ENCODE measurements at regions not wholly inside any gene's neighbourhood (a gene's known extent, or its start where the extent isn't known, plus 50 kb on each side); places are given as distances from the start of the nearest gene placed in this dataset.

GRCh38 chr12:105955976-105956375 is 182.8 kb downstream of the NUAK1 start:
- WGBS (ENCODE audit: insufficient coverage) = no CpG with 5 or more reads among the region's 2 CpGs
- H3K4me1 Mint-ChIP-seq = no peaks in the 10 kb centered on the region
- H3K9me3 Mint-ChIP-seq = peaks cover 0 to 13% (median 2%) of the 10 kb centered on the region in 7 donors
- H4K20me1 ChIP-seq (ENCODE audit: insufficient read depth, low read length) = no peaks in the 10 kb centered on the region
- no peak overlapping the region for H3K4me2 ChIP-seq (replicated peaks; ENCODE audit: extremely low read depth, low read length, poor library complexity, severe bottlenecking)
- no peak overlapping the region for H3K4me3 Mint-ChIP-seq
- no peaks in the 10 kb centered on the region for H3K36me3 ChIP-seq (replicated peaks in 1 of 2; ENCODE audit: control insufficient read depth in 1 of 2, insufficient read depth in 2 of 2, low read length in 2 of 2)
- no peaks in the 10 kb centered on the region for H3K9me3 ChIP-seq (replicated peaks in 1 of 2; ENCODE audit: control insufficient read depth in 1 of 2, insufficient read depth in 1 of 2, low read length in 2 of 2)
- H3K4me3 ChIP-seq (replicated peaks in 1 of 3; ENCODE audit: low read depth in 2 of 3, low read length in 3 of 3) = no peak overlapping the region
- H3K27me3 ChIP-seq (ENCODE audit: control insufficient read depth in 2 of 2, insufficient read depth in 2 of 2, low read length in 2 of 2) = no peaks in the 10 kb centered on the region
- no peak overlapping the region for H3K9ac ChIP-seq (ENCODE audit: insufficient read depth, low read length, poor library complexity, severe bottlenecking)
- H3K27ac ChIP-seq (ENCODE audit: low read depth in 1 of 2, low read length in 2 of 2) = no peak overlapping the region
- DNase-seq = no peak
- H2AFZ ChIP-seq (ENCODE audit: insufficient read depth, low read depth, low read length, poor library complexity, severe bottlenecking) = no peak overlapping the region
- no peaks in the 10 kb centered on the region for H3K79me2 ChIP-seq (ENCODE audit: insufficient read depth, low read length)
- peaks cover 0 to 4% (median 0%) of the 10 kb centered on the region in 3 donors for H3K27me3 Mint-ChIP-seq (ENCODE audit: low read depth in 3 of 3)
- H3K4me1 ChIP-seq (ENCODE audit: control insufficient read depth in 1 of 2, insufficient read depth in 2 of 2, low read length in 2 of 2) = no peaks in the 10 kb centered on the region
- H3K36me3 Mint-ChIP-seq = no peaks in the 10 kb centered on the region
- TF ChIP-seq CTCF (IDR thresholded peaks at IDR 0.05) = no peak
- intact Hi-C loops (cut with micrococcal nuclease) = no loop called here
- H3K27ac Mint-ChIP-seq = no peak overlapping the region

GRCh38 chr12:105956662-105957457 is 181.9 kb downstream of the NUAK1 start:
- H4K20me1 ChIP-seq (ENCODE audit: insufficient read depth, low read length) = no peaks in the 10 kb centered on the region
- no peak overlapping the region for H3K9ac ChIP-seq (ENCODE audit: insufficient read depth, low read length, poor library complexity, severe bottlenecking)
- no peak overlapping the region for H3K4me3 ChIP-seq (replicated peaks in 1 of 3; ENCODE audit: low read depth in 2 of 3, low read length in 3 of 3)
- H3K79me2 ChIP-seq (ENCODE audit: insufficient read depth, low read length) = no peaks in the 10 kb centered on the region
- DNase-seq = no peak
- no peaks in the 10 kb centered on the region for H3K27me3 ChIP-seq (ENCODE audit: control insufficient read depth in 2 of 2, insufficient read depth in 2 of 2, low read length in 2 of 2)
- Mint-ChIP-seq H3K36me3 (no peaks in the 10 kb centered on the region), H3K4me1 (no peaks in the 10 kb centered on the region), H3K4me3 (no peak overlapping the region), H3K27ac (no peak overlapping the region), H3K27me3 (ENCODE audit: low read depth in 3 of 3) (peaks cover 0 to 4% (median 0%) of the 10 kb centered on the region in 3 donors), H3K9me3 (peaks cover 0 to 11% (median 3%) of the 10 kb centered on the region in 7 donors)
- no peak for TF ChIP-seq CTCF (IDR thresholded peaks at IDR 0.05)
- H3K27ac ChIP-seq (ENCODE audit: low read depth in 1 of 2, low read length in 2 of 2) = no peak overlapping the region
- no peaks in the 10 kb centered on the region for H3K4me1 ChIP-seq (ENCODE audit: control insufficient read depth in 1 of 2, insufficient read depth in 2 of 2, low read length in 2 of 2)
- no peaks in the 10 kb centered on the region for H3K36me3 ChIP-seq (replicated peaks in 1 of 2; ENCODE audit: control insufficient read depth in 1 of 2, insufficient read depth in 2 of 2, low read length in 2 of 2)
- intact Hi-C loops (cut with micrococcal nuclease) = no loop called here
- no peaks in the 10 kb centered on the region for H3K9me3 ChIP-seq (replicated peaks in 1 of 2; ENCODE audit: control insufficient read depth in 1 of 2, insufficient read depth in 1 of 2, low read length in 2 of 2)
- no peak overlapping the region for H2AFZ ChIP-seq (ENCODE audit: insufficient read depth, low read depth, low read length, poor library complexity, severe bottlenecking)
- H3K4me2 ChIP-seq (replicated peaks; ENCODE audit: extremely low read depth, low read length, poor library complexity, severe bottlenecking) = no peak overlapping the region
- WGBS (ENCODE audit: insufficient coverage) = 86% methylated on average over 1 of the region's 2 CpGs
